GM12878 (cell line): ENCODE measurements at regions not wholly inside any gene's neighbourhood (a gene's known extent, or its start where the extent isn't known, plus 50 kb on each side); places are given as distances from the start of the nearest gene placed in this dataset.

ENCODE experiments used
- ZBED1 ChIP-seq: IDR thresholded peaks from 2 replicates; pipeline ENCODE4 v1.6.1; 2016; ENCODE audit warnings: borderline replicate concordance
- ZSCAN29 ChIP-seq: fragments of 450-650 bp; IDR thresholded peaks from 2 replicates; pipeline ENCODE4 v1.6.1; 2017; ENCODE audit warnings: mild to moderate bottlenecking, moderate library complexity
- TF ChIP-seq, protein P1 (sequence below): IDR thresholded peaks from 2 replicates; pipeline ENCODE4 v1.6.1; 2011; ENCODE audit warnings: mild to moderate bottlenecking, low read depth, low read length, moderate library complexity; ENCODE audit not compliant: insufficient replicate concordance
- TF ChIP-seq, protein P2 (sequence below): fragments of 450-650 bp; formaldehyde crosslinking; IDR thresholded peaks from 2 replicates; pipeline ENCODE4 v1.4.0; 2020; ENCODE audit warnings: mild to moderate bottlenecking, moderate library complexity
- TF ChIP-seq, protein P3 (sequence below): fragments of 450-650 bp; formaldehyde crosslinking; IDR thresholded peaks from 2 replicates; pipeline ENCODE4 v1.4.0; 2022; ENCODE audit warnings: mild to moderate bottlenecking, moderate library complexity

DNA sequence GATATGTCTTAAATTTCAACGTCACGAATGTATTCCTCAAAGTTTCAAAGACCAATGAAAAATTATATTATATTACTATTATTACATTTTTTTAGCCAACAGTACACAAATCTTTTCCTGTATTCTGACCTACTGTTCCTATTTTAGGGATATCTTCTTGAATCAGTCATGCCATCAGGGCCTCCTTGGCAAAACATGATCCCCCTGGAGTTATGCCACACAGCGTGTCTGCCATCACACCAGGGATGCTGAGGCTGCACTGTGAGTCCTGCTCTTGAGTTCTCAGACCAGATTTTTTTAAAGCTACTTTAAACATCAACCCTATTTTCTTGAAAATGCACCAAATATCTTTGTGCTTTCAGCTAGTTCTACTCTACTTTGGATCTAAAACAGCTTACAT, 425.9 kb upstream of the ZNF385D start (continued):
- TF ChIP-seq, protein P1, sequence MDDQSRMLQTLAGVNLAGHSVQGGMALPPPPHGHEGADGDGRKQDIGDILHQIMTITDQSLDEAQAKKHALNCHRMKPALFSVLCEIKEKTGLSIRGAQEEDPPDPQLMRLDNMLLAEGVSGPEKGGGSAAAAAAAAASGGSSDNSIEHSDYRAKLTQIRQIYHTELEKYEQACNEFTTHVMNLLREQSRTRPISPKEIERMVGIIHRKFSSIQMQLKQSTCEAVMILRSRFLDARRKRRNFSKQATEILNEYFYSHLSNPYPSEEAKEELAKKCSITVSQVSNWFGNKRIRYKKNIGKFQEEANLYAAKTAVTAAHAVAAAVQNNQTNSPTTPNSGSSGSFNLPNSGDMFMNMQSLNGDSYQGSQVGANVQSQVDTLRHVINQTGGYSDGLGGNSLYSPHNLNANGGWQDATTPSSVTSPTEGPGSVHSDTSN = no peak
- TF ChIP-seq, protein P2, sequence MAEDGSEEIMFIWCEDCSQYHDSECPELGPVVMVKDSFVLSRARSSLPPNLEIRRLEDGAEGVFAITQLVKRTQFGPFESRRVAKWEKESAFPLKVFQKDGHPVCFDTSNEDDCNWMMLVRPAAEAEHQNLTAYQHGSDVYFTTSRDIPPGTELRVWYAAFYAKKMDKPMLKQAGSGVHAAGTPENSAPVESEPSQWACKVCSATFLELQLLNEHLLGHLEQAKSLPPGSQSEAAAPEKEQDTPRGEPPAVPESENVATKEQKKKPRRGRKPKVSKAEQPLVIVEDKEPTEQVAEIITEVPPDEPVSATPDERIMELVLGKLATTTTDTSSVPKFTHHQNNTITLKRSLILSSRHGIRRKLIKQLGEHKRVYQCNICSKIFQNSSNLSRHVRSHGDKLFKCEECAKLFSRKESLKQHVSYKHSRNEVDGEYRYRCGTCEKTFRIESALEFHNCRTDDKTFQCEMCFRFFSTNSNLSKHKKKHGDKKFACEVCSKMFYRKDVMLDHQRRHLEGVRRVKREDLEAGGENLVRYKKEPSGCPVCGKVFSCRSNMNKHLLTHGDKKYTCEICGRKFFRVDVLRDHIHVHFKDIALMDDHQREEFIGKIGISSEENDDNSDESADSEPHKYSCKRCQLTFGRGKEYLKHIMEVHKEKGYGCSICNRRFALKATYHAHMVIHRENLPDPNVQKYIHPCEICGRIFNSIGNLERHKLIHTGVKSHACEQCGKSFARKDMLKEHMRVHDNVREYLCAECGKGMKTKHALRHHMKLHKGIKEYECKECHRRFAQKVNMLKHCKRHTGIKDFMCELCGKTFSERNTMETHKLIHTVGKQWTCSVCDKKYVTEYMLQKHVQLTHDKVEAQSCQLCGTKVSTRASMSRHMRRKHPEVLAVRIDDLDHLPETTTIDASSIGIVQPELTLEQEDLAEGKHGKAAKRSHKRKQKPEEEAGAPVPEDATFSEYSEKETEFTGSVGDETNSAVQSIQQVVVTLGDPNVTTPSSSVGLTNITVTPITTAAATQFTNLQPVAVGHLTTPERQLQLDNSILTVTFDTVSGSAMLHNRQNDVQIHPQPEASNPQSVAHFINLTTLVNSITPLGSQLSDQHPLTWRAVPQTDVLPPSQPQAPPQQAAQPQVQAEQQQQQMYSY (CRISPR knock-in tag) = no peak
- TF ChIP-seq ZSCAN29 = no peak
- no peak for TF ChIP-seq ZBED1
- TF ChIP-seq, protein P3, sequence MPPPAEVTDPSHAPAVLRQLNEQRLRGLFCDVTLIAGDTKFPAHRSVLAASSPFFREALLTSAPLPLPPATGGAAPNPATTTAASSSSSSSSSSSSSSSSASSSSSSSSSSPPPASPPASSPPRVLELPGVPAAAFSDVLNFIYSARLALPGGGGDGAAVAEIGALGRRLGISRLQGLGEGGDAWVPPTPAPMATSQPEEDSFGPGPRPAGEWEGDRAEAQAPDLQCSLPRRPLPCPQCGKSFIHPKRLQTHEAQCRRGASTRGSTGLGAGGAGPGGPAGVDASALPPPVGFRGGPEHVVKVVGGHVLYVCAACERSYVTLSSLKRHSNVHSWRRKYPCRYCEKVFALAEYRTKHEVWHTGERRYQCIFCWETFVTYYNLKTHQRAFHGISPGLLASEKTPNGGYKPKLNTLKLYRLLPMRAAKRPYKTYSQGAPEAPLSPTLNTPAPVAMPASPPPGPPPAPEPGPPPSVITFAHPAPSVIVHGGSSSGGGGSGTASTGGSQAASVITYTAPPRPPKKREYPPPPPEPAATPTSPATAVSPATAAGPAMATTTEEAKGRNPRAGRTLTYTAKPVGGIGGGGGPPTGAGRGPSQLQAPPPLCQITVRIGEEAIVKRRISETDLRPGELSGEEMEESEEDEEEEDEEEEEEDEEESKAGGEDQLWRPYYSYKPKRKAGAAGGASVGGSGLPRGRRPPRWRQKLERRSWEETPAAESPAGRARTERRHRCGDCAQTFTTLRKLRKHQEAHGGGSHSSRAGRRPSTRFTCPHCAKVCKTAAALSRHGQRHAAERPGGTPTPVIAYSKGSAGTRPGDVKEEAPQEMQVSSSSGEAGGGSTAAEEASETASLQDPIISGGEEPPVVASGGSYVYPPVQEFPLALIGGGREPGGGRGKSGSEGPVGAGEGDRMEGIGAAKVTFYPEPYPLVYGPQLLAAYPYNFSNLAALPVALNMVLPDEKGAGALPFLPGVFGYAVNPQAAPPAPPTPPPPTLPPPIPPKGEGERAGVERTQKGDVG (CRISPR knock-in tag) = no peak
